ENCODE measurements at regions not wholly inside any gene's neighbourhood (a gene's known extent, or its start where the extent isn't known, plus 50 kb on each side); places are given as distances from the start of the nearest gene placed in this dataset.

- 87% methylated on average over 4 of the region's 4 CpGs for WGBS
- Histone ChIP-seq H3K27ac (ENCODE audit: low read length, poor library complexity, severe bottlenecking) (no peak overlapping the region), H3K9me3 (ENCODE audit: control insufficient read depth, low read length) (no peaks in the 10 kb centered on the region), H3K4ac (ENCODE audit: low read depth in 1 of 2, low read length in 2 of 2) (no peak overlapping the region), H2AFZ (ENCODE audit: low read depth, low read length) (no peak overlapping the region), H3K4me3 (ENCODE audit: insufficient read depth in 1 of 2, low read depth in 1 of 2, low read length in 2 of 2) (no peak overlapping the region), H2BK15ac (ENCODE audit: low read depth, poor library complexity, severe bottlenecking) (no peak overlapping the region), H4K8ac (ENCODE audit: low read length) (no peak overlapping the region), H3K18ac (ENCODE audit: low read depth in 1 of 2, low read length in 2 of 2) (no peak overlapping the region), H3K14ac (ENCODE audit: low read length in 2 of 2) (no peak overlapping the region), H3K4me1 (ENCODE audit: control insufficient read depth, insufficient read depth, low read depth, low read length) (no peaks in the 10 kb centered on the region), H2AK5ac (ENCODE audit: low read length, severe bottlenecking) (no peak overlapping the region), H4K91ac (ENCODE audit: low read length) (no peak overlapping the region), H3K79me1 (replicated peaks; ENCODE audit: low read length, poor library complexity, severe bottlenecking) (no peaks in the 10 kb centered on the region), H3K23ac (ENCODE audit: low read length in 2 of 2) (no peak overlapping the region), H2BK120ac (ENCODE audit: low read depth, low read length) (no peak overlapping the region), H3K27me3 (ENCODE audit: control insufficient read depth in 1 of 2, insufficient read depth in 1 of 2, low read length in 2 of 2) (no peaks in the 10 kb centered on the region), H3K9ac (ENCODE audit: low read length) (no peak overlapping the region), H2BK5ac (ENCODE audit: low read depth, low read length, poor library complexity, severe bottlenecking) (no peak overlapping the region), H3K36me3 (ENCODE audit: control insufficient read depth in 1 of 2, insufficient read depth in 2 of 2, low read depth in 1 of 2, low read length in 2 of 2) (no peaks in the 10 kb centered on the region), H3K4me2 (ENCODE audit: low read length, poor library complexity, severe bottlenecking) (no peak overlapping the region), H2BK12ac (ENCODE audit: low read length in 2 of 2) (no peak overlapping the region)
- no peak for DNase-seq
Observed at GRCh38 chr1:191579019-191579418, 579.2 kb upstream of the RGS18 start.

DNA sequence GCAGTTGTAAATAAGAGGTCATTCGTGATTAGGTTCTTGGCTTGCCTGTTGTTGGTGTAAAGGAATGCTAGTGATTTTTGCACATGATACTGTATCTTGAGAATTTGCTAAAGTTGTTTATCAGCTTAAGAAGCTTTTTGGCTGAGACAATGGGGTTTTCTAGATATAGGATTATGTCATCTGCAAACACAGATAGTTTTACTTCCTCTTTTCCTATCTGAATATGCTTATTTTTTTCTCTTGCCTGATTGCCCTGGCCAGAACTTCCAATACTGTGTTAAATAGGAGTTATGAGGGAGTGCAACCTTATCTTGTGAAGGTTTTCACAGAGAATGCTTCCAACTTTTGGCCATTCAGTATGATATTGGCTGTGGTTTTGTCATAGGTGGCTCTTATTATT, 576.1 kb upstream of the RGS18 start:
- Histone ChIP-seq H2AFZ (ENCODE audit: low read depth, low read length) (no peak overlapping the region), H2AK5ac (ENCODE audit: low read length, severe bottlenecking) (no peak overlapping the region), H4K91ac (ENCODE audit: low read length) (no peak overlapping the region), H3K4me2 (ENCODE audit: low read length, poor library complexity, severe bottlenecking) (no peak overlapping the region), H2BK5ac (ENCODE audit: low read depth, low read length, poor library complexity, severe bottlenecking) (no peak overlapping the region), H3K36me3 (ENCODE audit: control insufficient read depth in 1 of 2, insufficient read depth in 2 of 2, low read depth in 1 of 2, low read length in 2 of 2) (no peaks in the 10 kb centered on the region), H3K4ac (ENCODE audit: low read depth in 1 of 2, low read length in 2 of 2) (no peak overlapping the region), H3K79me1 (replicated peaks; ENCODE audit: low read length, poor library complexity, severe bottlenecking) (no peaks in the 10 kb centered on the region), H4K8ac (ENCODE audit: low read length) (no peak overlapping the region), H3K9ac (ENCODE audit: low read length) (no peak overlapping the region), H2BK15ac (ENCODE audit: low read depth, poor library complexity, severe bottlenecking) (no peak overlapping the region), H3K23ac (ENCODE audit: low read length in 2 of 2) (no peak overlapping the region), H2BK120ac (ENCODE audit: low read depth, low read length) (no peak overlapping the region), H3K4me3 (ENCODE audit: insufficient read depth in 1 of 2, low read depth in 1 of 2, low read length in 2 of 2) (no peak overlapping the region), H3K27me3 (ENCODE audit: control insufficient read depth in 1 of 2, insufficient read depth in 1 of 2, low read length in 2 of 2) (no peaks in the 10 kb centered on the region), H3K4me1 (ENCODE audit: control insufficient read depth, insufficient read depth, low read depth, low read length) (no peaks in the 10 kb centered on the region), H3K18ac (ENCODE audit: low read depth in 1 of 2, low read length in 2 of 2) (no peak overlapping the region), H2BK12ac (ENCODE audit: low read length in 2 of 2) (no peak overlapping the region), H3K9me3 (ENCODE audit: control insufficient read depth, low read length) (peaks cover 5% of the 10 kb centered on the region), H3K27ac (ENCODE audit: low read length, poor library complexity, severe bottlenecking) (no peak overlapping the region), H3K14ac (ENCODE audit: low read length in 2 of 2) (no peak overlapping the region)
- DNase-seq = no peak
- WGBS = 35% methylated on average over 1 of the region's 1 CpG

DNA sequence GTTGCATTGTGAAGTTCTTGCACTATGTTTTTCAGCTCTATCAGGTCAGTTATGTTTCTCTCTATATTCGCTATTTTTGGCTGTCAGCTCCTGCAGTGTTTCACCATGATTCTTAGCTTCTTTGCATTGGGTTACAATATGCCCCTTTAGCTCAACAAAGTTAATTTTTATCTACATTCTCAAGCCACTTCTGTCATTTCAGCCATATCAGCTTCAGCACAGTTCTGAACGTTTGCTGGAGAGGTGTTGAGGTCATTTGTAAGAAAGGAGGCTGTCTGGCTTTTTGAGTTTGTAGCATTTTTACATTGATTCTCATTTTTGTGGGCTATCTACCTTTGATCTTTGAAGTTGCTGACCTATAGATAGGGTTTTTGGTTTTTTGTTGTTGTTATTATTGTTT, 573.2 kb upstream of the RGS18 start:
- H4K91ac ChIP-seq (ENCODE audit: low read length) = no peak overlapping the region
- WGBS = 87% methylated on average over 2 of the region's 2 CpGs
- no peak for DNase-seq
- H3K4me2 ChIP-seq (ENCODE audit: low read length, poor library complexity, severe bottlenecking) = no peak overlapping the region
- no peak overlapping the region for H4K8ac ChIP-seq (ENCODE audit: low read length)
- H2BK15ac ChIP-seq (ENCODE audit: low read depth, poor library complexity, severe bottlenecking) = no peak overlapping the region
- no peak overlapping the region for H2BK12ac ChIP-seq (ENCODE audit: low read length in 2 of 2)
- H3K79me1 ChIP-seq (replicated peaks; ENCODE audit: low read length, poor library complexity, severe bottlenecking) = no peaks in the 10 kb centered on the region
- H2BK120ac ChIP-seq (ENCODE audit: low read depth, low read length) = no peak overlapping the region
- H3K9me3 ChIP-seq (ENCODE audit: control insufficient read depth, low read length) = peaks cover 5% of the 10 kb centered on the region
- H3K18ac ChIP-seq (ENCODE audit: low read depth in 1 of 2, low read length in 2 of 2) = no peak overlapping the region
- H2AK5ac ChIP-seq (ENCODE audit: low read length, severe bottlenecking) = no peak overlapping the region
- H3K23ac ChIP-seq (ENCODE audit: low read length in 2 of 2) = no peak overlapping the region
- no peak overlapping the region for H3K27ac ChIP-seq (ENCODE audit: low read length, poor library complexity, severe bottlenecking)
- H3K14ac ChIP-seq (ENCODE audit: low read length in 2 of 2) = no peak overlapping the region
- no peak overlapping the region for H3K9ac ChIP-seq (ENCODE audit: low read length)
- H3K4me3 ChIP-seq (ENCODE audit: insufficient read depth in 1 of 2, low read depth in 1 of 2, low read length in 2 of 2) = no peak overlapping the region
- H3K27me3 ChIP-seq (ENCODE audit: control insufficient read depth in 1 of 2, insufficient read depth in 1 of 2, low read length in 2 of 2) = no peaks in the 10 kb centered on the region
- no peak overlapping the region for H3K4ac ChIP-seq (ENCODE audit: low read depth in 1 of 2, low read length in 2 of 2)
- H3K4me1 ChIP-seq (ENCODE audit: control insufficient read depth, insufficient read depth, low read depth, low read length) = no peaks in the 10 kb centered on the region
- no peak overlapping the region for H2BK5ac ChIP-seq (ENCODE audit: low read depth, low read length, poor library complexity, severe bottlenecking)
- H3K36me3 ChIP-seq (ENCODE audit: control insufficient read depth in 1 of 2, insufficient read depth in 2 of 2, low read depth in 1 of 2, low read length in 2 of 2) = no peaks in the 10 kb centered on the region
- no peak overlapping the region for H2AFZ ChIP-seq (ENCODE audit: low read depth, low read length)

GRCh38 chr1:191588905-191589304, 569.4 kb upstream of the RGS18 start:
- no peak overlapping the region for H4K91ac ChIP-seq (ENCODE audit: low read length)
- H3K4me2 ChIP-seq (ENCODE audit: low read length, poor library complexity, severe bottlenecking) = no peak overlapping the region
- no peak overlapping the region for H2BK5ac ChIP-seq (ENCODE audit: low read depth, low read length, poor library complexity, severe bottlenecking)
- 80% methylated on average over 1 of the region's 1 CpG for WGBS
- H2AFZ ChIP-seq (ENCODE audit: low read depth, low read length) = no peak overlapping the region
- H2BK120ac ChIP-seq (ENCODE audit: low read depth, low read length) = no peak overlapping the region
- no peak overlapping the region for H3K9ac ChIP-seq (ENCODE audit: low read length)
- no peak overlapping the region for H2BK12ac ChIP-seq (ENCODE audit: low read length in 2 of 2)
- H2AK5ac ChIP-seq (ENCODE audit: low read length, severe bottlenecking) = no peak overlapping the region
- H2BK15ac ChIP-seq (ENCODE audit: low read depth, poor library complexity, severe bottlenecking) = no peak overlapping the region
- H3K4ac ChIP-seq (ENCODE audit: low read depth in 1 of 2, low read length in 2 of 2) = no peak overlapping the region
- H3K23ac ChIP-seq (ENCODE audit: low read length in 2 of 2) = no peak overlapping the region
- no peak overlapping the region for H3K4me3 ChIP-seq (ENCODE audit: insufficient read depth in 1 of 2, low read depth in 1 of 2, low read length in 2 of 2)
- no peak overlapping the region for H3K14ac ChIP-seq (ENCODE audit: low read length in 2 of 2)
- no peaks in the 10 kb centered on the region for H3K36me3 ChIP-seq (ENCODE audit: control insufficient read depth in 1 of 2, insufficient read depth in 2 of 2, low read depth in 1 of 2, low read length in 2 of 2)
- H4K8ac ChIP-seq (ENCODE audit: low read length) = no peak overlapping the region
- H3K27me3 ChIP-seq (ENCODE audit: control insufficient read depth in 1 of 2, insufficient read depth in 1 of 2, low read length in 2 of 2) = no peaks in the 10 kb centered on the region
- no peak overlapping the region for H3K18ac ChIP-seq (ENCODE audit: low read depth in 1 of 2, low read length in 2 of 2)
- DNase-seq = no peak
- peaks cover 5% of the 10 kb centered on the region for H3K9me3 ChIP-seq (ENCODE audit: control insufficient read depth, low read length)
- no peaks in the 10 kb centered on the region for H3K4me1 ChIP-seq (ENCODE audit: control insufficient read depth, insufficient read depth, low read depth, low read length)
- no peak overlapping the region for H3K27ac ChIP-seq (ENCODE audit: low read length, poor library complexity, severe bottlenecking)
- H3K79me1 ChIP-seq (replicated peaks; ENCODE audit: low read length, poor library complexity, severe bottlenecking) = no peaks in the 10 kb centered on the region

Measured in mesenchymal stem cell (in vitro differentiated cells and primary cell).